AG10803 (cell line): ENCODE measurements at regions not wholly inside any gene's neighbourhood (a gene's known extent, or its start where the extent isn't known, plus 50 kb on each side); places are given as distances from the start of the nearest gene placed in this dataset.
"Not testable (repeated sequence)": the region's sequence is repeated elsewhere in the genome, so short reads cannot be mapped to it uniquely, and the experiment has no call there.

ENCODE experiments used
- DNase-seq: peaks from one replicate; pipeline ENCODE4 v3.0.0; 2010; ENCODE audit warnings: low read depth
- H3K4me3 ChIP-seq: 2 replicates; pipeline ENCODE4 v1.5.1; 2011; ENCODE audit warnings: mild to moderate bottlenecking, low read length, control low read depth
- CTCF ChIP-seq: conservative IDR thresholded peaks from 2 replicates; pipeline ENCODE4 v1.5.1; 2011; ENCODE audit warnings: mild to moderate bottlenecking, low read length, control low read depth, inconsistent platforms

- TF ChIP-seq CTCF, result no peak
- H3K4me3 ChIP-seq, result no peak overlapping the region
- DNase-seq, result no peak
These were observed 137.1 kb upstream of the KCND3 start for GRCh38 chr1:112126598-112126997.

GRCh38 chr1:112127606-112128005, 138.1 kb upstream of the KCND3 start:
- not testable (repeated sequence) for DNase-seq, H3K4me3 ChIP-seq

- TF ChIP-seq CTCF, result no peak
- no peak for DNase-seq
- no peak overlapping the region for H3K4me3 ChIP-seq
These were observed 144.0 kb upstream of the KCND3 start for GRCh38 chr1:112133487-112133886.

- no peak overlapping the region for H3K4me3 ChIP-seq
- DNase-seq, result no peak
- no peak for TF ChIP-seq CTCF
These were observed 151.3 kb upstream of the KCND3 start for GRCh38 chr1:112140743-112141142.

GRCh38 chr1:112141301-112141700, 151.8 kb upstream of the KCND3 start:
- H3K4me3 ChIP-seq, result no peak overlapping the region
- TF ChIP-seq CTCF, result no peak
- DNase-seq, result no peak

- no peak overlapping the region for H3K4me3 ChIP-seq
- no peak for TF ChIP-seq CTCF
- DNase-seq, result no peak
These were observed 152.5 kb upstream of the KCND3 start for GRCh38 chr1:112141923-112142322.

GRCh38 chr1:112143871-112144441, 154.5 kb upstream of the KCND3 start:
- TF ChIP-seq CTCF, result no peak
- no peak overlapping the region for H3K4me3 ChIP-seq
- no peak for DNase-seq
